ENCODE measurements at regions not wholly inside any gene's neighbourhood (a gene's known extent, or its start where the extent isn't known, plus 50 kb on each side); places are given as distances from the start of the nearest gene placed in this dataset.

DNA sequence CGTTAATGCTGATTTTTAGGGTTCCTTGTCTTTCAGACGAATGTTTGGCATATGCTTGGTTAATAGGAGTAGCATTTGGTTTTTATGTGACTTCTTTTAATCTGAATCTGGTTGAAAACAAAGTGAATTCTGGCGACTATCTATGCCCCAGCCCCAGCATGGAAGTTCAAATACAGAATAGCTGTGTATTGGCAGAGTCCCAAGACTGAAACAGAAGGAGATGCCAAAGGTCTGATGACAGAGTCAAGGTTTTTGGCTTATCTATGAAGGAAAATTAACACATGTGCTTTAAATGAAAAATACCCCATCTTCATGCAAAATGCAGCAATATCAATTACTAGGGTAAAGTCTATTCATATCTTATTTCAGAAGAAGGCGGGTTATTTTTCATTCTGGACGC, 734.8 kb upstream of the NXPH2 start:
- H3K79me2 ChIP-seq (ENCODE audit: low read length): no peaks in the 10 kb centered on the region
- BruUV-seq (replicated peaks): no TSS peak
- intact Hi-C loops (cut with micrococcal nuclease): no loop called here
- ChIA-PET POLR2A (ENCODE audit: unreplicated experiment) (no interaction called here), CTCF (no interaction called here)
- H3K9me3 ChIP-seq (ENCODE audit: low read length): no peaks in the 10 kb centered on the region
- H3K4me2 ChIP-seq (ENCODE audit: low read length): no peak overlapping the region
- no peak overlapping the region for H3K4me3 ChIP-seq (ENCODE audit: low read length)
- no peaks in the 10 kb centered on the region for H3K36me3 ChIP-seq (ENCODE audit: low read depth, low read length)
- H3K27me3 ChIP-seq (ENCODE audit: low read length): no peaks in the 10 kb centered on the region
- ATAC-seq (no peak), DNase-seq (no peak)
- no peak overlapping the region for H3K27ac ChIP-seq (ENCODE audit: low read length)
- H3F3A ChIP-seq (ENCODE audit: low read length, unreplicated experiment): no peaks in the 10 kb centered on the region
- H4K20me1 ChIP-seq (ENCODE audit: low read length): no peaks in the 10 kb centered on the region
- no peak overlapping the region for H2AFZ ChIP-seq (ENCODE audit: low read length)
- no peaks in the 10 kb centered on the region for H3K4me1 ChIP-seq (ENCODE audit: insufficient read depth, low read length)
- no peak overlapping the region for H3K9ac ChIP-seq (ENCODE audit: low read length)
- no peaks in the 10 kb centered on the region for H3K9me2 ChIP-seq (replicated peaks; ENCODE audit: low read length)
- no peak for TF ChIP-seq EZH2phosphoT487 (IDR thresholded peaks at IDR 0.05; ENCODE audit: borderline replicate concordance, low read length)

DNA sequence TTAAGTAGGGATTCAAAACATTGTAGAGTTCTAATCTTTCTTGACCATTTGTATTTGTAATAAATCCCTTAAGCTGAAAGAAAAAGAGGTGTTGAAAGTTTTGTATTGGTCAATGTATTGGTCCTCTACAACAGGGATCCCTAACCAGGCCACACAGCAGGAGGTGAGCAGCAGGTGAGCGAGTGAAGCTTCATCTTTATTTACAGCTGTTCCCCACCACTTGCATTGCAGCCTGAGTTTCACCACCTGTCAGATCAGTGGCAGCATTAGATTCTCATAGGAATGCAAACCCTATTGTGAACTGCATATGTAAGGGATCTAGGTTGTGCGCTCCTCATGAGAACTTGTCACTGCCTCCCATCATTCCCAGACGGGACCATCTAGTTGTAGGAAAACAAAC, 715.7 kb upstream of the NXPH2 start:
- BruUV-seq (replicated peaks): no TSS peak
- no peak for ATAC-seq
- intact Hi-C loops (cut with micrococcal nuclease): no loop called here

DNA sequence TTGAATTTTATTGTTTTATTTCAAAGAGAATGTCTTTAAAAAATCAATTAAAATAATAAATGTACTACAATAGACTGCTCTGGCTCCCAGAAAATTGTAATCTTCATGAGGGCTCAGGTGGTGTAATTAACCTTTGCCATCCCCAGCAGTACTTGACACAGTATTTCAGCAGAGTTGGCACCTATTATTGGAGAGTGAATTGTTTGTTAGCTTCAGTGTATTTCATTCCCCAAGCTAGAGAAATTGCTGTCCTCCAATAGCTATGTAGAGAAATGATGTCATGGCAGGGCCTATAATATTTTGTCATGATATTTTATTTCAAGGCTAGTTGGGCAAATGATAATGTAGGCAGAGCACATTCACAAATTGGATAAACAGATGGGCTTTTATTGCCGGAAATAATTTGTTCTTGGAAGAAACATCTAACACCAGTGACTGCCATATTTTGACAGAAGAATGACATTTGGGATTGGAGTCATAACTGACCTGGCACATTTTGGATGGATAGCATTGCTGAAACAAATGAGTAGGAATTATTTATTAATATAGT, 712.0 kb upstream of the NXPH2 start:
- DNase-seq (no peak), ATAC-seq (no peak)
- Histone ChIP-seq H3K4me2 (ENCODE audit: low read length) (no peak overlapping the region), H3K36me3 (ENCODE audit: low read depth, low read length) (no peaks in the 10 kb centered on the region), H4K20me1 (ENCODE audit: low read length) (no peaks in the 10 kb centered on the region), H3K4me1 (ENCODE audit: insufficient read depth, low read length) (no peaks in the 10 kb centered on the region), H3F3A (ENCODE audit: low read length, unreplicated experiment) (no peaks in the 10 kb centered on the region), H3K27ac (ENCODE audit: low read length) (no peak overlapping the region), H3K9me3 (ENCODE audit: low read length) (no peaks in the 10 kb centered on the region), H3K9me2 (replicated peaks; ENCODE audit: low read length) (no peaks in the 10 kb centered on the region), H3K4me3 (ENCODE audit: low read length) (no peak overlapping the region), H3K27me3 (ENCODE audit: low read length) (no peaks in the 10 kb centered on the region), H3K79me2 (ENCODE audit: low read length) (no peaks in the 10 kb centered on the region), H3K9ac (ENCODE audit: low read length) (no peak overlapping the region), H2AFZ (ENCODE audit: low read length) (no peak overlapping the region)
- no TSS peak for BruUV-seq (replicated peaks)
- ChIA-PET CTCF (no interaction called here), POLR2A (ENCODE audit: unreplicated experiment) (no interaction called here)
- TF ChIP-seq EZH2phosphoT487 (IDR thresholded peaks at IDR 0.05; ENCODE audit: borderline replicate concordance, low read length): no peak
- TF ChIP-seq, protein P1, sequence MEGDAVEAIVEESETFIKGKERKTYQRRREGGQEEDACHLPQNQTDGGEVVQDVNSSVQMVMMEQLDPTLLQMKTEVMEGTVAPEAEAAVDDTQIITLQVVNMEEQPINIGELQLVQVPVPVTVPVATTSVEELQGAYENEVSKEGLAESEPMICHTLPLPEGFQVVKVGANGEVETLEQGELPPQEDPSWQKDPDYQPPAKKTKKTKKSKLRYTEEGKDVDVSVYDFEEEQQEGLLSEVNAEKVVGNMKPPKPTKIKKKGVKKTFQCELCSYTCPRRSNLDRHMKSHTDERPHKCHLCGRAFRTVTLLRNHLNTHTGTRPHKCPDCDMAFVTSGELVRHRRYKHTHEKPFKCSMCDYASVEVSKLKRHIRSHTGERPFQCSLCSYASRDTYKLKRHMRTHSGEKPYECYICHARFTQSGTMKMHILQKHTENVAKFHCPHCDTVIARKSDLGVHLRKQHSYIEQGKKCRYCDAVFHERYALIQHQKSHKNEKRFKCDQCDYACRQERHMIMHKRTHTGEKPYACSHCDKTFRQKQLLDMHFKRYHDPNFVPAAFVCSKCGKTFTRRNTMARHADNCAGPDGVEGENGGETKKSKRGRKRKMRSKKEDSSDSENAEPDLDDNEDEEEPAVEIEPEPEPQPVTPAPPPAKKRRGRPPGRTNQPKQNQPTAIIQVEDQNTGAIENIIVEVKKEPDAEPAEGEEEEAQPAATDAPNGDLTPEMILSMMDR (conservative IDR thresholded peaks at IDR 0.05; ENCODE audit: low read depth, low read length): no peak
- no peak for TF ChIP-seq EZH2 (IDR thresholded peaks at IDR 0.05; ENCODE audit: low read length, unreplicated experiment)
- intact Hi-C loops (cut with micrococcal nuclease): no loop called here

More for the DNA sequence above, 715.7 kb upstream of the NXPH2 start:
- Histone ChIP-seq H3K27ac (ENCODE audit: low read length) (no peak overlapping the region), H3K4me3 (ENCODE audit: low read length) (no peak overlapping the region), H3K27me3 (ENCODE audit: low read length) (no peaks in the 10 kb centered on the region), H4K20me1 (ENCODE audit: low read length) (no peaks in the 10 kb centered on the region), H3K9ac (ENCODE audit: low read length) (no peak overlapping the region), H3K9me3 (ENCODE audit: low read length) (no peaks in the 10 kb centered on the region), H3K36me3 (ENCODE audit: low read depth, low read length) (no peaks in the 10 kb centered on the region), H3K9me2 (replicated peaks; ENCODE audit: low read length) (no peaks in the 10 kb centered on the region), H3K4me1 (ENCODE audit: insufficient read depth, low read length) (no peaks in the 10 kb centered on the region), H3F3A (ENCODE audit: low read length, unreplicated experiment) (no peaks in the 10 kb centered on the region), H3K4me2 (ENCODE audit: low read length) (no peak overlapping the region), H2AFZ (ENCODE audit: low read length) (no peak overlapping the region), H3K79me2 (ENCODE audit: low read length) (no peaks in the 10 kb centered on the region)
- ChIA-PET CTCF (no interaction called here), POLR2A (ENCODE audit: unreplicated experiment) (no interaction called here)
- no peak for TF ChIP-seq EZH2phosphoT487 (IDR thresholded peaks at IDR 0.05; ENCODE audit: borderline replicate concordance, low read length)
- TF ChIP-seq, protein P1 (conservative IDR thresholded peaks at IDR 0.05; ENCODE audit: low read depth, low read length): no peak
- DNase-seq: no peak
